ENCODE measurements at regions not wholly inside any gene's neighbourhood (a gene's known extent, or its start where the extent isn't known, plus 50 kb on each side); places are given as distances from the start of the nearest gene placed in this dataset.

DNA sequence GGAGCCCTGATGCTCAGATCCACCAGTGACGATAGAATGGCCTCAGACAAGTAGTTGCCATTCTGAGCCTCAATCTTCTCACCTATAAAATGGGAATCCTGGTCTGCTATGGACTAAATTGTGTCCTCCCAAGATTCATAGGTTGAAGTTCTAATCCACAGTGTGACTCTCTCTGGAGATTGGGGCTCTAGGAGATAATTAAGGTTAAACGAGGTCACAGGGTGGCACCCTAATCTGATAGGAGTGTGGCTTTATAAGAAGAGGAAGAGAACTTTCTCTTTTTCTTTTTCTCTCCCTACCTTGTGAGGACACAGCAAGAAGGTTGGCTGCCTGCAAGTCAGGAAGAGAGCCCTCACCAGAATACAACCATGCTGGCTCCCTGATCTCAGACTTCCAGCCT, 214.1 kb downstream of the KATNAL1 start:
- TF ChIP-seq, protein P1, sequence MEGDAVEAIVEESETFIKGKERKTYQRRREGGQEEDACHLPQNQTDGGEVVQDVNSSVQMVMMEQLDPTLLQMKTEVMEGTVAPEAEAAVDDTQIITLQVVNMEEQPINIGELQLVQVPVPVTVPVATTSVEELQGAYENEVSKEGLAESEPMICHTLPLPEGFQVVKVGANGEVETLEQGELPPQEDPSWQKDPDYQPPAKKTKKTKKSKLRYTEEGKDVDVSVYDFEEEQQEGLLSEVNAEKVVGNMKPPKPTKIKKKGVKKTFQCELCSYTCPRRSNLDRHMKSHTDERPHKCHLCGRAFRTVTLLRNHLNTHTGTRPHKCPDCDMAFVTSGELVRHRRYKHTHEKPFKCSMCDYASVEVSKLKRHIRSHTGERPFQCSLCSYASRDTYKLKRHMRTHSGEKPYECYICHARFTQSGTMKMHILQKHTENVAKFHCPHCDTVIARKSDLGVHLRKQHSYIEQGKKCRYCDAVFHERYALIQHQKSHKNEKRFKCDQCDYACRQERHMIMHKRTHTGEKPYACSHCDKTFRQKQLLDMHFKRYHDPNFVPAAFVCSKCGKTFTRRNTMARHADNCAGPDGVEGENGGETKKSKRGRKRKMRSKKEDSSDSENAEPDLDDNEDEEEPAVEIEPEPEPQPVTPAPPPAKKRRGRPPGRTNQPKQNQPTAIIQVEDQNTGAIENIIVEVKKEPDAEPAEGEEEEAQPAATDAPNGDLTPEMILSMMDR (IDR thresholded peaks at IDR 0.05; ENCODE audit: extremely low read depth, insufficient read depth, missing control alignments), result no peak
- in situ Hi-C loops (cut with MboI; ENCODE audit: low pct_unique_long_range_greater_than_20kb, low sequenced_read_pairs, unreplicated experiment), result no loop called here
- DNase-seq (ENCODE audit: low spot score), result no peak

DNA sequence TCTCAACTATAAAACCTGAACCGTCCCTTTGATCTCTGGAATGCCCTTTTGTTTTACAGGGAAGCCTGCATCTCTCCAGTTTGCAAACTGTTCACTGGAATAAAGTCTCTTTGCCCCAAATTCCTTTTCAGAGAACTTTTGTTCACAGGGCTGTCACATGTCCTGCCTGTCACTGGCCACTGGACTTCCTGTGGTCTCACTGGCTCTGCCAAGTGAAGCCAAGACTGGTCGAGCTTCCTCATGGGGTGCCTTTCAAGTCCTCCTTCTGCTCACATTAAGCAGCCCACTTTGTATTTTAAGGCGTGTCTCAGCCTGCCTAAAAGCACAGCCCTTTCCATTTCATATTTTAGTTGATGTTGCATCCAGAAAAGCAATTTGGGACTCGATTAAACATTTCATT, 215.7 kb downstream of the KATNAL1 start:
- DNase-seq (ENCODE audit: low spot score), result no peak
- in situ Hi-C loops (cut with MboI; ENCODE audit: low pct_unique_long_range_greater_than_20kb, low sequenced_read_pairs, unreplicated experiment), result no loop called here
- TF ChIP-seq, protein P1 (IDR thresholded peaks at IDR 0.05; ENCODE audit: extremely low read depth, insufficient read depth, missing control alignments), result no peak

DNA sequence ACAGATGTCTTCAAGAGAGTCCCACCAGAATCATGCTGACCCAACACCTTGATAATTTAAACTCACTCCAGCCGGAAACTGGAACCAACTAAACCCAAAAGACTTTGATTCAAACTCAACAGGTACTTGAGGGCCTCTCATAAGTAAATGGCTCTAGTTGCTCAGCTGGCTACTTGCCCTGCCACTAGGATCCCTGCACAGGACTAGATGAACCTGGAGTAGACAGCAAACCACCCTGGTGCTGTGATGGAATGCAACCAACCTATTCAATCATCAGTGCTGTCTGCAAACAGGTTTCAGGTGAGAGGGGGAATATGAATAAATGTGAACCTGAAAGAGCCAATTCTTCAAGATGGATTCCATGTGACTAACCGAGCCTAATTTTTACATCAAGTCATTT, 216.3 kb downstream of the KATNAL1 start:
- in situ Hi-C loops (cut with MboI; ENCODE audit: low pct_unique_long_range_greater_than_20kb, low sequenced_read_pairs, unreplicated experiment), result no loop called here
- no peak for DNase-seq (ENCODE audit: low spot score)
- TF ChIP-seq, protein P1 (IDR thresholded peaks at IDR 0.05; ENCODE audit: extremely low read depth, insufficient read depth, missing control alignments), result no peak

GRCh38 chr13:30088312-30088855, 219.0 kb downstream of the KATNAL1 start:
- TF ChIP-seq, protein P1 (IDR thresholded peaks at IDR 0.05; ENCODE audit: extremely low read depth, insufficient read depth, missing control alignments), result no peak
- DNase-seq (ENCODE audit: low spot score), result no peak
- in situ Hi-C loops (cut with MboI; ENCODE audit: low pct_unique_long_range_greater_than_20kb, low sequenced_read_pairs, unreplicated experiment), result no loop called here

- DNase-seq (ENCODE audit: low spot score), result no peak
- TF ChIP-seq, protein P1 (IDR thresholded peaks at IDR 0.05; ENCODE audit: extremely low read depth, insufficient read depth, missing control alignments), result no peak
- in situ Hi-C loops (cut with MboI; ENCODE audit: low pct_unique_long_range_greater_than_20kb, low sequenced_read_pairs, unreplicated experiment), result no loop called here
Observed at GRCh38 chr13:30085087-30085486, 222.3 kb downstream of the KATNAL1 start.

DNA sequence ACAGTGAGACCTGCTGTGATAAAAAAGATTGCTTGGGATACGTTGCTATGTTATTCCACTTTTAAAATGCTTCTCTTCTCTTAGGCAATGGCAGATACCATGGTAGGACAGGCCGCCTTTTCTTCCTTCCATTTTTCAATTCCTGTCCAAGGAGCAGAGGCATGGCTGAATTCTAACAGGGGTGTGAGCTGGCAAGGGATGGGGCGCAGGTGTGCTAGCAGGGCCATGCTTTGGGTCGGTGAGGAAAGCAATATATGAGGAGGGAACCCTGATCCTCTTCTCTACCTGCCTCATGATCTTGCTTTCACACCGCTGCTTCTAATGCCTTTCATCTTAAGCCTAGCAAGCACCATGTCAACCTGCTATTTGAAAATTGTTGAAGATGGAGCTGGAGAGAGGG, 225.0 kb downstream of the KATNAL1 start:
- DNase-seq (ENCODE audit: low spot score), result no peak

More for the DNA sequence above, 225.0 kb downstream of the KATNAL1 start:
- TF ChIP-seq, protein P1 (IDR thresholded peaks at IDR 0.05; ENCODE audit: extremely low read depth, insufficient read depth, missing control alignments), result no peak
- in situ Hi-C loops (cut with MboI; ENCODE audit: low pct_unique_long_range_greater_than_20kb, low sequenced_read_pairs, unreplicated experiment), result no loop called here

Data from GM13977 (cell line).